DOHH2 (cell line): ENCODE measurements at regions not wholly inside any gene's neighbourhood (a gene's known extent, or its start where the extent isn't known, plus 50 kb on each side); places are given as distances from the start of the nearest gene placed in this dataset.
A peak's percentile ranks its signal among the peaks of the same experiment; 100 is the strongest.

Source experiments
- H3F3A ChIP-seq: fragments of 200-600 bp; sonication (generic), shearing (Covaris generic); 2 replicates; pipeline ENCODE4 v1.6.0; 2016; ENCODE audit warnings: antibody characterized with exemption, mild to moderate bottlenecking; ENCODE audit not compliant: control insufficient read depth, insufficient read depth
- H3K27ac ChIP-seq: fragments of 200-600 bp; sonication (generic); 2 replicates; pipeline ENCODE4 v1.5.1; 2014; ENCODE audit warnings: low read depth, mild to moderate bottlenecking, low read length, moderate library complexity
- H3K27me3 ChIP-seq: fragments of 200-600 bp; sonication (generic); 2 replicates; pipeline ENCODE4 v1.6.1; 2014; ENCODE audit warnings: mild to moderate bottlenecking, low read length, mixed read lengths; ENCODE audit not compliant: control insufficient read depth
- H3K36me3 ChIP-seq: fragments of 200-600 bp; sonication (generic); 2 replicates; pipeline ENCODE4 v1.6.1; 2014; ENCODE audit warnings: mild to moderate bottlenecking, low read length, moderate library complexity, mixed read lengths; ENCODE audit not compliant: control insufficient read depth
- H3K4me1 ChIP-seq: fragments of 200-600 bp; sonication (generic); 2 replicates; pipeline ENCODE4 v1.6.1; 2014; ENCODE audit warnings: mild to moderate bottlenecking, low read length, mixed read lengths; ENCODE audit not compliant: control insufficient read depth
- H3K4me2 ChIP-seq: fragments of 200-600 bp; sonication (generic); 2 replicates; pipeline ENCODE4 v1.6.0; 2014; ENCODE audit warnings: mild to moderate bottlenecking, low read length, moderate library complexity
- H3K4me3 ChIP-seq: fragments of 200-600 bp; sonication (generic); 2 replicates; pipeline ENCODE4 v1.5.1; 2014; ENCODE audit warnings: mild to moderate bottlenecking, low read length, mixed read lengths
- H3K79me2 ChIP-seq: fragments of 200-600 bp; sonication (generic); 2 replicates; pipeline ENCODE4 v1.6.1; 2014; ENCODE audit warnings: mild to moderate bottlenecking, low read length, mixed read lengths; ENCODE audit not compliant: control insufficient read depth
- H3K9me2 ChIP-seq: fragments of 200-600 bp; sonication (generic); replicated peaks from 2 replicates; pipeline ENCODE4 v1.6.1; 2014; ENCODE audit warnings: mild to moderate bottlenecking, low read length, mixed read lengths; ENCODE audit not compliant: control insufficient read depth
- H3K9me3 ChIP-seq: fragments of 200-600 bp; sonication (generic); 2 replicates; pipeline ENCODE4 v1.6.1; 2014; ENCODE audit warnings: antibody characterized with exemption, low read length, mixed read lengths; ENCODE audit not compliant: control insufficient read depth, insufficient read depth
- H4K20me1 ChIP-seq: fragments of 200-600 bp; sonication (generic); 2 replicates; pipeline ENCODE4 v1.6.0; 2014; ENCODE audit warnings: low read depth, mild to moderate bottlenecking, antibody characterized with exemption, low read length, moderate library complexity; ENCODE audit not compliant: control insufficient read depth, insufficient read depth
- CTCF ChIP-seq: fragments of 200-600 bp; sonication (generic); IDR thresholded peaks from one replicate; pipeline ENCODE4 v1.5.1; 2014; ENCODE audit warnings: antibody characterized with exemption, mild to moderate bottlenecking, low read depth, low read length; ENCODE audit not compliant: poor library complexity, severe bottlenecking
- EZH2phosphoT487 ChIP-seq: fragments of 200-600 bp; sonication (generic); IDR thresholded peaks from 2 replicates; pipeline ENCODE4 v1.6.1; 2017; ENCODE audit warnings: borderline replicate concordance, mild to moderate bottlenecking, antibody characterized with exemption, low read length, moderate library complexity, mixed read lengths

GRCh38 chr17:70752966-70753467, 583.7 kb downstream of the KCNJ2 start:
- Histone ChIP-seq H3K9me3 (no peaks in the 10 kb centered on the region), H3K36me3 (no peaks in the 10 kb centered on the region)

GRCh38 chr17:70763018-70763417, 593.7 kb downstream of the KCNJ2 start:
- no peak overlapping the region for H3K27ac ChIP-seq
- H3K4me3 ChIP-seq, result no peak overlapping the region
- H3K79me2 ChIP-seq, result no peaks in the 10 kb centered on the region
- no peaks in the 10 kb centered on the region for H3K4me1 ChIP-seq
- H3K27me3 ChIP-seq, result no peaks in the 10 kb centered on the region
- no peaks in the 10 kb centered on the region for H3K36me3 ChIP-seq
- H4K20me1 ChIP-seq, result no peaks in the 10 kb centered on the region
- H3K4me2 ChIP-seq, result no peak overlapping the region
- no peaks in the 10 kb centered on the region for H3K9me2 ChIP-seq
- no peaks in the 10 kb centered on the region for H3K9me3 ChIP-seq
- H3F3A ChIP-seq, result no peaks in the 10 kb centered on the region
- TF ChIP-seq CTCF, result no peak
- TF ChIP-seq EZH2phosphoT487, result no peak

More at GRCh38 chr17:70752966-70753467, 583.7 kb downstream of the KCNJ2 start:
- Histone ChIP-seq H3K4me2 (no peak overlapping the region), H3K27me3 (no peaks in the 10 kb centered on the region), H4K20me1 (no peaks in the 10 kb centered on the region), H3K4me3 (no peak overlapping the region), H3K27ac (no peak overlapping the region), H3K9me2 (no peaks in the 10 kb centered on the region), H3K4me1 (no peaks in the 10 kb centered on the region), H3F3A (no peaks in the 10 kb centered on the region), H3K79me2 (no peaks in the 10 kb centered on the region)
- TF ChIP-seq CTCF (no peak), EZH2phosphoT487 (no peak)

GRCh38 chr17:70767102-70767701, 597.9 kb downstream of the KCNJ2 start:
- H3F3A ChIP-seq, result no peaks in the 10 kb centered on the region
- no peaks in the 10 kb centered on the region for H4K20me1 ChIP-seq
- no peak overlapping the region for H3K4me2 ChIP-seq
- H3K27me3 ChIP-seq, result no peaks in the 10 kb centered on the region
- TF ChIP-seq EZH2phosphoT487 (no peak), CTCF (peak; percentile 60)
- H3K27ac ChIP-seq, result no peak overlapping the region
- H3K36me3 ChIP-seq, result no peaks in the 10 kb centered on the region
- H3K4me1 ChIP-seq, result no peaks in the 10 kb centered on the region
- H3K9me2 ChIP-seq, result no peaks in the 10 kb centered on the region
- H3K4me3 ChIP-seq, result no peak overlapping the region
- no peaks in the 10 kb centered on the region for H3K79me2 ChIP-seq
- no peaks in the 10 kb centered on the region for H3K9me3 ChIP-seq
